A673 (cell line): ENCODE measurements at regions not wholly inside any gene's neighbourhood (a gene's known extent, or its start where the extent isn't known, plus 50 kb on each side); places are given as distances from the start of the nearest gene placed in this dataset.
"Not testable (repeated sequence)": the region's sequence is repeated elsewhere in the genome, so short reads cannot be mapped to it uniquely, and the experiment has no call there.

Experiments used
- EZH2 ChIP-seq: fragments of 200-600 bp; sonication (generic); IDR thresholded peaks from 2 replicates; pipeline ENCODE4 v1.6.1; 2017; ENCODE audit warnings: borderline replicate concordance, low read depth, mild to moderate bottlenecking, mixed read lengths, antibody characterized with exemption, low read length; ENCODE audit not compliant: poor library complexity, severe bottlenecking
- TF ChIP-seq, protein P1 (sequence below): fragments of 300-800, 200-600 bp; sonication (generic); conservative IDR thresholded peaks from 2 replicates; pipeline ENCODE4 v1.5.1; 2017; ENCODE audit warnings: low read depth, mild to moderate bottlenecking, antibody characterized with exemption, low read length, moderate library complexity, mixed read lengths

DNA sequence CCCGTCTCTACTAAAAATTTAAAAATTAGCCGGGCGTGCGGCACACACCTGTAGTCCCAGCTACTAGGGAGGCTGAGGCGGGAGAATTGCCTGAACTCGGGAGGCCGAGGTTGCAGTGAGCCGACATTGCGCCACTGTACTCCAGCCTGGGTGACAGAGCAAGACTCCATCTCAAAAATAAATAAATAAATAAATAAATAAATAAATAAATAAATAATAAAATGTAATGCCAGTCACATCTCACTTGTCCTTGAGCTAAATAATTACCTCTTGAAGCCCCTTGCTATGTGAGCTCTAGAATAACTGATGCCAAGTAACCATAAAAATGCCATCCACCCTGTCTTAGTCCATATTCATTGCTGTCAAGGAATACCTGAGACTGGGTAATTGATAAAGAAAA is 182.3 kb upstream of the ZNF644 start:
- TF ChIP-seq, protein P1, sequence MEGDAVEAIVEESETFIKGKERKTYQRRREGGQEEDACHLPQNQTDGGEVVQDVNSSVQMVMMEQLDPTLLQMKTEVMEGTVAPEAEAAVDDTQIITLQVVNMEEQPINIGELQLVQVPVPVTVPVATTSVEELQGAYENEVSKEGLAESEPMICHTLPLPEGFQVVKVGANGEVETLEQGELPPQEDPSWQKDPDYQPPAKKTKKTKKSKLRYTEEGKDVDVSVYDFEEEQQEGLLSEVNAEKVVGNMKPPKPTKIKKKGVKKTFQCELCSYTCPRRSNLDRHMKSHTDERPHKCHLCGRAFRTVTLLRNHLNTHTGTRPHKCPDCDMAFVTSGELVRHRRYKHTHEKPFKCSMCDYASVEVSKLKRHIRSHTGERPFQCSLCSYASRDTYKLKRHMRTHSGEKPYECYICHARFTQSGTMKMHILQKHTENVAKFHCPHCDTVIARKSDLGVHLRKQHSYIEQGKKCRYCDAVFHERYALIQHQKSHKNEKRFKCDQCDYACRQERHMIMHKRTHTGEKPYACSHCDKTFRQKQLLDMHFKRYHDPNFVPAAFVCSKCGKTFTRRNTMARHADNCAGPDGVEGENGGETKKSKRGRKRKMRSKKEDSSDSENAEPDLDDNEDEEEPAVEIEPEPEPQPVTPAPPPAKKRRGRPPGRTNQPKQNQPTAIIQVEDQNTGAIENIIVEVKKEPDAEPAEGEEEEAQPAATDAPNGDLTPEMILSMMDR = not testable (repeated sequence)
- TF ChIP-seq EZH2 = not testable (repeated sequence)
